ENCODE measurements at regions not wholly inside any gene's neighbourhood (a gene's known extent, or its start where the extent isn't known, plus 50 kb on each side); places are given as distances from the start of the nearest gene placed in this dataset.

DNA sequence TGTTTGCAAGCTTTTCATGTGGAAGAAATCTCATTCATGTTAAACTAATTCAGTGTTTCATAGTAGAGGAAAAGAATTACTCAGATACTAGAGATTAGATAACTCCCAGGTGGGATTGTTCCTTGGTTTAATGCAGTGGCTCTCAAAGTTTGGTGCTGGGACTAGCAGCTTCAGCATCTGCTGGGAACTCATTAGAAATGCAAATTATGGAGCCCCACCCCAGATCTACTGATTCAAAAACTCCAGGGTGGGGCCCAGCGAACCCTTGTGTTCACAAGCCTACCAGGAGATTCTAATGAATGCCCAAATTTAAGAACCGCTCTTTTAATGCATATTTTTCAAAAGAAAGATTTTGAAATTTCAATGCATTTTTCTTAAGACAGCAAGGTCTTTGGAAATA lies 253.4 kb upstream of the CNTNAP4 start:
- no peaks in the 10 kb centered on the region for H3K36me3 Mint-ChIP-seq (ENCODE audit: low read depth)
- no peaks in the 10 kb centered on the region for H3K4me1 Mint-ChIP-seq (ENCODE audit: low read depth)
- no peaks in the 10 kb centered on the region for H3K27me3 Mint-ChIP-seq
- H3K27ac Mint-ChIP-seq = no peak overlapping the region
- intact Hi-C loops (cut with micrococcal nuclease) = no loop called here
- peaks cover 11% of the 10 kb centered on the region for H3K9me3 Mint-ChIP-seq
- H3K4me3 Mint-ChIP-seq = no peak overlapping the region

DNA sequence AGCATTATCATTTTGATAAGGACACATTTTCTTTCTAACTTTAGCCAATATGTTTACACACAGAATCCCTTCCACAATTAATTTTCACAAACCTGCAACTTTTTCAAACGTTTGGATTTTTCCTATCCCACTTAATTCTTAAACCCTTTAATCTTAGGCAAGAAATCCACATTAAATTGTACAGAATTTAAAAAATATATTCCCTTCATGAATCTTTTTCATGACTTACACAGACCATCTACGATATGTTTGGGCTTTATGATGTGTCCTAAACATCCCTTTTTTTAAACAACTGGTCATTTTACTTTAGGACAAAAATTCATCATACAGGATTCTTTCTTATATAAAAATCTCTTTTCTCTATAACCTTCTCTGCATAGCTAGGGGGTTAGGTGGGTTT lies 241.5 kb upstream of the CNTNAP4 start:
- H3K27ac Mint-ChIP-seq = no peak overlapping the region
- peaks cover 28% of the 10 kb centered on the region for H3K9me3 Mint-ChIP-seq
- H3K4me1 Mint-ChIP-seq (ENCODE audit: low read depth) = no peaks in the 10 kb centered on the region
- no peaks in the 10 kb centered on the region for H3K27me3 Mint-ChIP-seq
- intact Hi-C loops (cut with micrococcal nuclease) = no loop called here
- no peaks in the 10 kb centered on the region for H3K36me3 Mint-ChIP-seq (ENCODE audit: low read depth)
- no peak overlapping the region for H3K4me3 Mint-ChIP-seq

DNA sequence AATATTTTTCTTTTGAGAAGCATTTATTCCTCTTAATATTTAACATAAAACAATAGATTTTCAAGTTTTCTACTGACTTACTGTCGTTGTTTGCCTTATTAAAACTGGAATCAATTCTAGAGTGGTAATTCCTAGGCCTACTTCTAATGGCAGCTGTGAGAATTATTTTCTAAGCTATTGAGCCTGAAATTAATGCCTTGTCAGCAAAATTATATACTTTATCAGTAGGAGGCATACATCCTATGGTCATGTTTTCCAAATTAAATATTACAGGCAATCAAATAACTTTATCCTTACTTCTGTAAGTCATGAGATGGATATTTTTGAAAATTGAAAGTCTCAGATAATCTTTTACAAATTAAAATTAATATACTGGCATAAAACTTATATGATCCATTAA lies 239.1 kb upstream of the CNTNAP4 start:
- Mint-ChIP-seq H3K9me3 (peaks cover 20% of the 10 kb centered on the region), H3K36me3 (ENCODE audit: low read depth) (no peaks in the 10 kb centered on the region), H3K27me3 (no peaks in the 10 kb centered on the region)

DNA sequence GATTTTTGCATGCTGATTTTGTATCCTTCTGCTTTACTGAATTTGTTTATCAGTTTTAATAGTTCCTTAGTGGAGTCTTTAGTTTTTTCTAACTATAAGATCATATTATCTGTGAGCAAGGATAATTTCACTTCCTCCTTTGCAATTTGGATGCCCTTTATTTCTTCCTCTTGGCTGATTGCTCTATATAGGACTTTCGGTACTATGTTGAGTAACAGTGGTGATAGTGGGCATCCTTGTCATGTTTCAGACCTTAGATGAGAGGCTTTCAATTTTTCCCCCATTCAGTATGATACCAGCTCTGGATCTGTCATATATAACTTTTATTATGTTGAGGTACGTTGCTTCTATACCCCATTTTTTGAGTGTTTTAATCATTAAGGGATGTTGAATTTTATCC lies 224.5 kb upstream of the CNTNAP4 start:
- H3K4me1 Mint-ChIP-seq (ENCODE audit: low read depth) = no peaks in the 10 kb centered on the region

More for the DNA sequence above, 239.1 kb upstream of the CNTNAP4 start:
- intact Hi-C loops (cut with micrococcal nuclease) = no loop called here
- Mint-ChIP-seq H3K4me1 (ENCODE audit: low read depth) (no peaks in the 10 kb centered on the region), H3K4me3 (no peak overlapping the region), H3K27ac (no peak overlapping the region)

DNA sequence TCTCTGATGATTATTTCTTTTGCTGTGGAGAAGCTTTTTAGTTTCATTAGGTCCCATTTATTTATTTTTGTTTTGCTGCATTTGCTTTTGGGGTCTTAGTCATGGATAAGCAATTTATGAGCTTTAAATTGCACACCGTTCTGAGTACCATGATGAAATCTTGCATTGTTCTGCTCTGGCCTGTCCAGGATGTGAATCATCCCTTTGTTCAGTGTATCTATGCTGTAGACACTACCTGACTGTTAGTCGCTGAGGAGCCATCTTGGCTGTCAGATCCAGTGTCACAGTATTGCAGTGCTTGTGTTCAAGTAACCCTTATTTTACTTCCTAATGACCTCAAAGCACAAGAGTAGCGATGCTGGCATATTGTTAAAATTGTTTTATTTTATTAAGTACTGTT lies 218.0 kb upstream of the CNTNAP4 start:
- intact Hi-C loops (cut with micrococcal nuclease) = no loop called here
- no peak overlapping the region for H3K4me3 Mint-ChIP-seq

More for the DNA sequence above, 224.5 kb upstream of the CNTNAP4 start:
- intact Hi-C loops (cut with micrococcal nuclease) = no loop called here
- no peaks in the 10 kb centered on the region for H3K27me3 Mint-ChIP-seq
- H3K9me3 Mint-ChIP-seq = no peaks in the 10 kb centered on the region
- H3K27ac Mint-ChIP-seq = no peak overlapping the region
- H3K36me3 Mint-ChIP-seq (ENCODE audit: low read depth) = no peaks in the 10 kb centered on the region
- no peak overlapping the region for H3K4me3 Mint-ChIP-seq

DNA sequence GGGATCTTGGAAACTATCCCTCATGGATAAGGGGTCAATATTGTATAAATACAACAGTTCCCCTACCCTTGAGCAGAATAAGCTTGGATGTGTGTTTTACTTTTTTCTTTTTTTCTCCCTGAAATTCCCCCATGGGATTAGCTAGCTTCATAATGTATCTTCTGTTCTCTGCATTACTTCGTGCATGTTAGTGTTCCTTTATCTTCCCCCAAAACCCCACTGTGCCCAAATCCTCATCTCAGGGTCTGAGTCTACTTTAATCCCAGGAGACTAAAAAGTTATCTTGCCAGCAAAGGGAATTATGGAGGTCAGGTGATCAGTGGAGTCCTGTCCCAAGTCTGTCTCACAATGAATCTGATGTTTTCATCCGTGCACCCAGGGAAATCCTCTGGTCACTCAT lies 217.5 kb upstream of the CNTNAP4 start:
- H3K4me1 Mint-ChIP-seq (ENCODE audit: low read depth) = no peaks in the 10 kb centered on the region
- H3K4me3 Mint-ChIP-seq = no peak overlapping the region
- no peaks in the 10 kb centered on the region for H3K27me3 Mint-ChIP-seq
- H3K27ac Mint-ChIP-seq = no peak overlapping the region
- H3K36me3 Mint-ChIP-seq (ENCODE audit: low read depth) = no peaks in the 10 kb centered on the region
- intact Hi-C loops (cut with micrococcal nuclease) = no loop called here
- H3K9me3 Mint-ChIP-seq = no peaks in the 10 kb centered on the region

More for the DNA sequence above, 218.0 kb upstream of the CNTNAP4 start:
- H3K4me1 Mint-ChIP-seq (ENCODE audit: low read depth) = no peaks in the 10 kb centered on the region
- no peaks in the 10 kb centered on the region for H3K36me3 Mint-ChIP-seq (ENCODE audit: low read depth)
- H3K27me3 Mint-ChIP-seq = no peaks in the 10 kb centered on the region
- no peak overlapping the region for H3K27ac Mint-ChIP-seq
- no peaks in the 10 kb centered on the region for H3K9me3 Mint-ChIP-seq

DNA sequence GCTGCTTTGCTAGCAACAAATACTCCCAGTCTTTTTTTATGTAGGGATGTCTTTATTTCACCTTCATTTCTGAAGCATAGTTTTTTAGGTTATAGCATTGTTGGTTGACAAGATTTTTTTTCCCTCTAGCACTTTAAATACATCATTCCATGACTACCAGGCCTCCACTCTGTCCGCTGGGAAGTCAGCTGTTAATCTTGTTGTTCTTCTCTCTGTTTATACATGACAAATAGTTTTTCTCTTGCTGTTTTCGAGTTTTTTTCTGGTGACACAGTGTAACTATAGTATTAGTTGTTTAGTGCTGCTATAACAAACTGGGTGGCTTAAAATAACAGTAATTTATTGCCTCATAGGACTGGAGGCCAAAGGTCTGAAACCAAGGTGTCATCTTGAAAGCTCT lies 205.5 kb upstream of the CNTNAP4 start:
- no peaks in the 10 kb centered on the region for H3K4me1 Mint-ChIP-seq (ENCODE audit: low read depth)
- H3K4me3 Mint-ChIP-seq = no peak overlapping the region
- no peaks in the 10 kb centered on the region for H3K36me3 Mint-ChIP-seq (ENCODE audit: low read depth)
- H3K27me3 Mint-ChIP-seq = peaks cover 1% of the 10 kb centered on the region
- intact Hi-C loops (cut with micrococcal nuclease) = no loop called here
- H3K9me3 Mint-ChIP-seq = peaks cover 17% of the 10 kb centered on the region
- H3K27ac Mint-ChIP-seq = no peak overlapping the region

DNA sequence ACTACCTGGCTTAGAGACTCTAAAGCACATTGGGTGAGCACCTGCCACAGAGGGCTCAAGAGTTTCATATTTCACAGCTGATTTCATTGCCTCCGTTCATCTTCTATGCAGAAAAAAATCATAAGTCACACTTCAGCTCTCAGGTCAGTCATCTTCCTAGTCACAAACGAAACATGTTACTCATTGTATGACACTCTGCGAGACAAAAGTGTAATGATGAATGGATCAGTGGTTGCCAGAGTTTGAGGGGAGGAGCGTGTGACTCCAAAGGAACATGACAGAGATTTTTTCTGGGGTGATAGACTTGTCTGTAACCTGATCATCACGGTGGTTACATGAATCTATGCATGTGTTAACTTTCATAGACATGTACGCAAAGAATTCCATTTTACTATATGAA lies 195.2 kb upstream of the CNTNAP4 start:
- H3K4me3 Mint-ChIP-seq = no peak overlapping the region
- H3K27me3 Mint-ChIP-seq = no peaks in the 10 kb centered on the region
- H3K4me1 Mint-ChIP-seq (ENCODE audit: low read depth) = no peaks in the 10 kb centered on the region
- H3K9me3 Mint-ChIP-seq = no peaks in the 10 kb centered on the region
- H3K36me3 Mint-ChIP-seq (ENCODE audit: low read depth) = no peaks in the 10 kb centered on the region
- intact Hi-C loops (cut with micrococcal nuclease) = no loop called here
- no peak overlapping the region for H3K27ac Mint-ChIP-seq

DNA sequence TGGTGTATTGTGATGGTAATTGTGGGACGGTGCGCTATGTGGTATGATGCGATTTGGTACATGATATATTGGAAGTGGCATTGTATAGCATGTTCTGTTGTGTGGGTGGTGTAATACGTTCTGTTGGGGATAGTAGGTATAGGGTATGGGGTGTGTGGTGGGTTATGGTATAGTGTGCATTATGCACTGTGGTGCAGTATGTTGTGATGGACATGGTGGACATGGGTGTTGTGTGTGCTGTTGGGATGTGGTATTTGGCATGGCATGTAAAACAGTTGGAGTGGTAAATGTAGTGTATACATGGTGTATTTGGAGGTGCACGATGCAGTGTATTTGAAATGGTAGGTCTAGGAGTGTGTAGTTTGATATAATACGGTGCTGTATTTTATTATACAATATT lies 170.6 kb upstream of the CNTNAP4 start:
- Mint-ChIP-seq H3K4me1 (ENCODE audit: low read depth) (no peaks in the 10 kb centered on the region), H3K27ac (no peak overlapping the region), H3K36me3 (ENCODE audit: low read depth) (no peaks in the 10 kb centered on the region)

DNA sequence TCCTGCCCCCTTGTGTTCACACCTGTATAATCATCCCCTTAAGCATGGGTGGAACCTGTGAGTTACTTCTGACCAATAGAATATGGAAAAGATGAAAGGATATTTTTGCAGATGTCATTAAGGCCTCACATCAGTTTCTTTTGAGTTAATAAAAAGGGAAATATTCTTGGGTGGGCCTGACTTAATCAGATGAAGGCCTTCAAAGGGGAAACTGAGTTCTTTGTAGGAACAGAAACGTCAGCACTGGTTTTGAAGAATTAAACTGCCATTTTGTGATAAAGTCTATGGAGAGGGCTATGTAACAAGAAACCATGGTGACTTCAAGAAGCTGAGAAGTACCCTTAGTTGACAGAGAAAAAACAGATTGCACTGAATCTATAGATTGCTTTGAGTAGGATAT lies 168.7 kb upstream of the CNTNAP4 start:
- H3K4me1 Mint-ChIP-seq (ENCODE audit: low read depth) = no peaks in the 10 kb centered on the region
- H3K27me3 Mint-ChIP-seq = no peaks in the 10 kb centered on the region
- H3K27ac Mint-ChIP-seq = no peak overlapping the region
- intact Hi-C loops (cut with micrococcal nuclease) = no loop called here
- H3K4me3 Mint-ChIP-seq = no peak overlapping the region
- H3K9me3 Mint-ChIP-seq = peaks cover 18% of the 10 kb centered on the region
- no peaks in the 10 kb centered on the region for H3K36me3 Mint-ChIP-seq (ENCODE audit: low read depth)

More for the DNA sequence above, 170.6 kb upstream of the CNTNAP4 start:
- peaks cover 36% of the 10 kb centered on the region for H3K9me3 Mint-ChIP-seq
- intact Hi-C loops (cut with micrococcal nuclease) = no loop called here
- H3K27me3 Mint-ChIP-seq = no peaks in the 10 kb centered on the region
- no peak overlapping the region for H3K4me3 Mint-ChIP-seq

DNA sequence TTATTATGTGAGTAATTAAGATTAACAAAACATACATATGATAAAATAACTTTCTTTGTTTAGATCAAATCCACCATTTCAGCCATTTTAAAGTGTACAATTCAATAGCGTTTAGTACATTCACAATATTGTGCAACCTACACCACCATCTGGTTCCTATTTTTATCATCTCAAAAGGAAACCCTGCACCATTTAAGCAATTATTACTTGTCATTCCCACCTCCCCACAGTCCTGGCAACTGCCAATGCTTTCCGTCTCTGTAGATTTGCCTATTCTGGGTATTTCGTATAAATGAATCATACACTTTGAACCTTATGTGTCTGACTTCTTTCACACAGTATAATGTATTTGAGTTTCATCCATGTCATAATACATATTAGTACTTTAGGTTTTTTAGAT lies 162.5 kb upstream of the CNTNAP4 start:
- intact Hi-C loops (cut with micrococcal nuclease) = no loop called here
- H3K4me1 Mint-ChIP-seq (ENCODE audit: low read depth) = peaks cover 6% of the 10 kb centered on the region

DNA sequence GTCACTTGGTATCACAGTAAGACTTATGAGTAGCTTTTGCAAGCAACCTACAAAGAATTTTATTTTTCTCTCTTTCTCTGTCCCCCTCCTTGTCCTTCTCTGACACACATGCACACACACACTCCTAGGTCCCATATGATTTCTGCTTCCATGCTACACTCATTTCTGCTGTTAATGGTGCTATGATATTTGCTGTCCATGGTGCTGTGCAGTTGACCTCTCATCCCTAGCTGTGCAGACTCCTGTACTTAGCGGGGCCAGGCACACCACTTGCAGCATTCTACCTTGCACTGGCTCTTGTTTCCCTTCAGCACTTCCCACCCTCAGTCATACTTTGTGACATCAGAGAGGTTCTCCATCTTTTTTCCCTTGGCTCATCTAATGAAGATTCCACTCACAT lies 158.9 kb upstream of the CNTNAP4 start:
- H3K27me3 Mint-ChIP-seq = no peaks in the 10 kb centered on the region
- intact Hi-C loops (cut with micrococcal nuclease) = no loop called here

More for the DNA sequence above, 162.5 kb upstream of the CNTNAP4 start:
- no peak overlapping the region for H3K4me3 Mint-ChIP-seq
- no peak overlapping the region for H3K27ac Mint-ChIP-seq
- H3K9me3 Mint-ChIP-seq = peaks cover 10% of the 10 kb centered on the region
- H3K36me3 Mint-ChIP-seq (ENCODE audit: low read depth) = no peaks in the 10 kb centered on the region
- H3K27me3 Mint-ChIP-seq = no peaks in the 10 kb centered on the region

DNA sequence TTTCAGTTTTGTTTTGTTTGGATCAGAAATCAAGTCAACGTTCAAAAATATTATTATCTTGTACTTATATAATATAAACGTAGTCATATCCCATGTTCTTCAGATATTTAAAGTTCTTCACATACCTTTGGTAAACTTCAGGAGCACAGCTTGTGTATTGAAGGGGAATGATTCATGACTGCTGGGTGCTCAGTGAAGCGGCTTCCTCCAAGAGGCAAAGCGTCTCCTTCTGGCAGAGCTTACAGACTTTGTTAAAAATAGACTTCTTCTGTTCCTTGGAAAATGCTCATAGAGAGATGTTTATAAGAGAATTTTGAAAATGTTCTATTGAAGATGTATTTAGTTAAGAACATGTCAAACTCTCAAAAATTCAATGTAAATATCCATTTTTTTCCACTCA lies 155.6 kb upstream of the CNTNAP4 start:
- Mint-ChIP-seq H3K4me3 (no peak overlapping the region), H3K36me3 (ENCODE audit: low read depth) (no peaks in the 10 kb centered on the region), H3K27ac (no peak overlapping the region), H3K4me1 (ENCODE audit: low read depth) (no peaks in the 10 kb centered on the region), H3K9me3 (peaks cover 10% of the 10 kb centered on the region), H3K27me3 (no peaks in the 10 kb centered on the region)
- intact Hi-C loops (cut with micrococcal nuclease) = no loop called here

More for the DNA sequence above, 158.9 kb upstream of the CNTNAP4 start:
- H3K27ac Mint-ChIP-seq = no peak overlapping the region
- peaks cover 6% of the 10 kb centered on the region for H3K4me1 Mint-ChIP-seq (ENCODE audit: low read depth)
- H3K4me3 Mint-ChIP-seq = no peak overlapping the region
- no peaks in the 10 kb centered on the region for H3K36me3 Mint-ChIP-seq (ENCODE audit: low read depth)
- H3K9me3 Mint-ChIP-seq = peaks cover 10% of the 10 kb centered on the region

DNA sequence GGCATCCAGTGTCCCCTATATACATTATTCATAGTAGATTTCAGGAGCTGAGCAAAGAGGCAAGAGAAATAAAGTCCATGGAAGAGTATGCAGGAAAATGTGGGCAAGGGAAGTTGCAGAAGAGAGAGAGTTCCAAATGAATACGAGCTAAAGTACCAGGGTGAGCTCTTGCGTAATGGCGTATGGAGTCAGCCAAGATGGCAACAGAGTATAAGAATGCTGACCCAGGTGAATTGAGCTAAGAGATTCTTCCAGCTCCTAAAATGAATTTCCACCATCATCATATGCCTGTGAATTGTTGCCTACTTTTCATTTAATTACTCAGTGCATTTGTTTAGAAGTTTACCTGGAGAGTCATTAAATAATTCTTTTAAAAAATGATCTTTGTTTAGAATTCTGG lies 153.2 kb upstream of the CNTNAP4 start:
- no peak overlapping the region for H3K4me3 Mint-ChIP-seq
- intact Hi-C loops (cut with micrococcal nuclease) = no loop called here
- H3K27me3 Mint-ChIP-seq = no peaks in the 10 kb centered on the region
- peaks cover 9% of the 10 kb centered on the region for H3K9me3 Mint-ChIP-seq
- H3K36me3 Mint-ChIP-seq (ENCODE audit: low read depth) = no peaks in the 10 kb centered on the region
- H3K4me1 Mint-ChIP-seq (ENCODE audit: low read depth) = no peaks in the 10 kb centered on the region
- no peak overlapping the region for H3K27ac Mint-ChIP-seq

DNA sequence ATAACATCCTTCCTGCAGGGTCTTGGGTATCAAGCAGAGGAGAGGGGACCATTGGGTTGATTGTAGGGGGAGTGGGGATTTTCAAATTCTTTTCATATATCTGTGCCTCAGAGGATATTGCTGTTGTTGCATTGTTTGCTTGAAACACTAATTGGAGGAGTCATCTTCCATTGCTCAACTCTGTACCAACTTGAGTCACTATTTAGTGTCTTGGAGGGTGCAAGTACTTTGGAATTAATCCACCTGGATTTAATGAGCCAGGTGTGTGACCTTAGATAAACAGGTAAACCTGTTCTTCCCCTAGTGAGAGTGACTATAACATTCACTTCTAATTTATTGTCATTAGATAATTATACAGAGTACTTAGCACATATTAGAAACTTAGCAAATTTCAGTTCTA lies 151.3 kb upstream of the CNTNAP4 start:
- Mint-ChIP-seq H3K27ac (no peak overlapping the region), H3K4me1 (ENCODE audit: low read depth) (no peaks in the 10 kb centered on the region), H3K9me3 (peaks cover 8% of the 10 kb centered on the region), H3K36me3 (ENCODE audit: low read depth) (no peaks in the 10 kb centered on the region), H3K4me3 (no peak overlapping the region), H3K27me3 (no peaks in the 10 kb centered on the region)
- intact Hi-C loops (cut with micrococcal nuclease) = no loop called here
